HG03045 (cell line): ENCODE measurements at regions not wholly inside any gene's neighbourhood (a gene's known extent, or its start where the extent isn't known, plus 50 kb on each side); places are given as distances from the start of the nearest gene placed in this dataset.

Experiments used
- ATAC-seq: cut with Tn5 transposase; IDR thresholded peaks from one replicate; pipeline ENCODE4 v1.9.1; 2021; ENCODE audit warnings: mild to moderate bottlenecking, moderate library complexity; ENCODE audit not compliant: unreplicated experiment

DNA sequence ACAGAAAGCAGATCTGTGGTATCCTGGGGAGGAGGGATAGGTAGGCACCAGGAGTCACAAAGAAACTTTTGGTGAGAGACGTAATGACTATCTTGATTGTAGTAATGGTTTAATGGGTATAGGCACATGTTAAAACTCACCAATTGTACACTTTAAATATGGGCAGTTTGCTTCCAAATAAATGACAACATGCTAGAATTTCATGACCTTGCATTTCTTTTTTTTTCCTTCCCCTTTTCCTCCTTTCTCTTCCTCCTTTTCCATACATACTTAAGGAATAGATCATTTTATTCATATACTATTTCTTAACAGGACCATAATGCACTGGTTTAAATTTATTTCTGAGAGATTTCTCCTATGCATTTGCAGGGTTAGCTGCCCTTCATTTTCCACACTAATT, 341.8 kb downstream of the TMEM182 start:
- no peak for ATAC-seq

DNA sequence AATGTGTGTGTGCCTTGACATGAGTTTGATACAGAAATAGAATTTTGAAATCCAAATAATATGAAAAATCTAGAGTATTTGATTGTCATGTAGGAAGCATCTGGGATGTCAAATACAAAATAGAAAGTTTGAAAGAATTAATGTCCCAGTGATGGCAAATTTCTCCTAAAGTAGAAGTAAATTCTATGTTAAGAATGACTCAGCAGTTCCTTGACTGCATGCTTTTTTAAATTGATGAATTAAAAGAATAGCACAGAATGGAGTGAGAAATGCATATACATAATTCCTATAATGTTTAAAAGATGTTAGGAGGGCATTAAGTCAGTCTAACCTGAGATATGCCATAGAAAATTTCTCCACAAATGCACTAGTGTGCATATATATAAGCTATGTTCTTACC, 357.5 kb downstream of the TMEM182 start:
- ATAC-seq, result no peak

DNA sequence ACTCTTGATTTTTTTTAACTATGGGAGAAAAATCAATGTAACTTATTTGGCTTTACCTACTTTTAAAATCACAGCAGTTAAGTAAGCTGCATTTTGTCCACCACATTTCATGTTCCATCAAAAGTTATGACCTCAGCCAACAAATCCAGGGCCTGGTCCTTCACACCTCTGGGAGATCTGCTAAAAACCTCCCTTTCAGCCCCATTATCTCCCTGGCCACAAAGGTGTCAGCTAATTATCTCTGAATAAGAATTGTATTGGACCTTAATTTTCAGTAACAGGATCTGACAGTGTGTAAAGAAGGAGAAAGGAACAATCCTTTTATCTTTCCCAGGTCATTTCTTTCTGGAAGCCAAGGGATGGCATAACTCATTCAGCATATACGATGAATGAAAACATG, 359.3 kb downstream of the TMEM182 start:
- no peak for ATAC-seq

DNA sequence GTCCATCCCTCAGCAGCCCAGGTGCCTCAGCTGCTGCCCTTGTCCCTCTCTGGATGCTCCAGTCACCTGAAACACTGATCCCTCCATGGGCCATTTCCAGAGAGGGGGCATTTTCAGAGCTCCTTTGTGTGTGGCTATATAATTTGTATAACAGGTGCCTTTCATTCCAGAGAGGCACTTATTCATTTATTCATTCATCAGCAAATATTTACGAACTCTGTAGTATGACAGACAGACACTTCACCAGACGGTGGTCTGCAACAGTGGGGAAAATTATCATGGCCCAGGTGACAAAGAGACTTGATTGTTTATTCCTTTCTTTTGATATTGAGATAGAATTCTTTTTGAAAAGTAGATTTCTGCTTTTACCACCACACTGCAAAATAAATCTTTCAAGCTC, 361.7 kb downstream of the TMEM182 start:
- no peak for ATAC-seq

DNA sequence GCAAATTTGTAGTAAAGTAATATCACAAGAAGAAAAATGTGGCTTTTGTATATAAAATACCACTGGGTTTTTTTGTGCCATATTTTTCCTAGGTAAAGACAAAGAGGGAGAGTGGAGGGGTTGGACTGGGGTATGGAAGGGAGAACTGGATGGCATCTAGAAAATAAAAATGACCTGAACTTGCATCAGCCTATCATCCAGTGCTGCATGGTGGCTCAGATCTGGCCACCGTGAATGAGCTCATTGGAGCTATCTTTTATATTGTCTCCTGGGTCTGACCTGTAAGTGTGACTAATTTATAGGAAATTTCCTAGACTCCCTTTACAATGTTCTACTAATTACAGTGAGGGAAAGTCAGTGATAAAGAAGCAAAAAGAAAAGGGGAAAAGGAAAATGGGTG, 369.0 kb downstream of the TMEM182 start:
- ATAC-seq, result no peak

DNA sequence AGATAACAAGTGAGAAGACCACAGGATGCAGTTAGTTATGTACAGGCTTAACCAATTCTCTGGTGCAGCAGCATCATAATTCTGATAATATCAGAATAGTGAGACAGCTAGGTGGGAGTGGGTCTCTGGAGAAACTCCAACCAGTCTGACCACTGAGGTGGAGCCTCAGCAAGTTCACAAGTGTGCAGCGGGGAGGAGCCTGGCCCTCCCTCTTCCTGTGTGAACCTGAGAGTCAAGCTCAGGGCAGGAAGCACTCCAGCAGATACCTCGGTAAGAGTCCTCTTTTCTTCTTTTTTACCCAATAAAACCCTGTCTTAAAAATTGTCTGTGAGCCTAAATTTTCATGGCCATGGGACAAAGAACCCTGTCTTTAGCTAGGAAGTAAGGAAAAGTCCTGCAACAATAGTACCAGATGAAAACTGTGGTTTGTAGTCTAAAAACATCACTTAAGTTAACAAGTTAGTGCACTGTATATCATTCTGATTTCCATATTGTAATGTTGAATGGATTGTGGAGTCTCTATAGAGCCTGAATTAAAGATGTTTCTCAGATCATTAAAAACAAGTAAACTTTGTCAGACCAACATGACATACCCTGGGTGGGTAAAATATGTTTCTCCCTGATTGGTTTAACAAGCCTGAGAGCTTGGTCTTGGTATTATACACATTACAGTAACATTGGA, 370.8 kb downstream of the TMEM182 start:
- ATAC-seq, result peak; percentile 61

DNA sequence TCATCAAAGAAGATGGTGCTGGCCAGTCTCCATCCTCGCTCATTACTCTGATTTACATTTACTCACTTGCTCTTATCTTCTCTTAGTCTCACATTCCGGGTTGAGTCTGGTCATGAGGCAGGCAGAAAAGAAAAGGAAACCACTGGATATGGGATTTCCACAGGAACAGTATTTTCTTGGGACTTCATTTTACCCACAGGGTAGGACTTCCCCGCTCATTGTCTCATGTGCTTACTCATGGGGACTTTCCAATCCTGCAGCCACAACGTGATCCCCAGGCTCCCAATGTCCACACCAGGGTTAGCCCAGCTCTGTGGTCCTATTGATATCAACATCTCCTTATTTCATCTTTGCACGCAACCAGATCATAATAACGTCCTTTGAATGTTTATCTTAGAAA, 373.8 kb downstream of the TMEM182 start:
- ATAC-seq, result no peak

DNA sequence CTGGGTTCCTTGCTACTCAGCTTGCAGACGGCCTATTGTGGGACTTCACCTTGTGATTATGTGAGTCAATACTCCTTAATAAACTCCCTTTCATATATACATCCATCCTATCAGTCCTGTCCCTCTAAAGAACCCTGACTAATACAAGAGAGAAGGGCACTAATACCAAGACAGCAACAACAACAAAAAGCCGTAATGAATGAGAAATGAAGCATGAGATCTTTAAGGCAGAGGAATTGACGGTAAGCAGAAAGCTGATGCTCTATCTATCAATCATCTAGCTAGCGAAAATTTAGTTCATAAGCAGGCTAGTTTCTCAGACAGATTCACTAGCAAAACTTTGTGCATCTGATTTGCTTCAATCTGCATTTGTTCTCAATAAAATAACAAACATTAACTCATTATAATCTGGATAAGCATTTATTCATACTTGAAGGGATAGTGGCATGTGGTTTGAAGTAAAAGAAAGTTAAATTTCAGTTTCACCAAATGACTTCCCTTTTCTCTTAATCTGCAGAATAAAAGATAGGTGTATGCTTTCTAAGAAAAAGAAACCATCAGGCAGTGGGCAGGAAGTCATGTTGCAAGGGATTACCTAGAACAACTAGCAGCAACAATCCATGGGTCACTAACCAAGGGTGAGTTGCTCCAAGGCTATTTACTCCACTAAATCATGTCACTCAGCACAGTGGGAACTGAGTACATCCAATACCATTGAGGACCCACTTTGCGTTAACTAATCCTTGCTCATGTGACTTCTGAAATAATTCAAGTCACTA, 376.5 kb downstream of the TMEM182 start:
- ATAC-seq, result no peak

DNA sequence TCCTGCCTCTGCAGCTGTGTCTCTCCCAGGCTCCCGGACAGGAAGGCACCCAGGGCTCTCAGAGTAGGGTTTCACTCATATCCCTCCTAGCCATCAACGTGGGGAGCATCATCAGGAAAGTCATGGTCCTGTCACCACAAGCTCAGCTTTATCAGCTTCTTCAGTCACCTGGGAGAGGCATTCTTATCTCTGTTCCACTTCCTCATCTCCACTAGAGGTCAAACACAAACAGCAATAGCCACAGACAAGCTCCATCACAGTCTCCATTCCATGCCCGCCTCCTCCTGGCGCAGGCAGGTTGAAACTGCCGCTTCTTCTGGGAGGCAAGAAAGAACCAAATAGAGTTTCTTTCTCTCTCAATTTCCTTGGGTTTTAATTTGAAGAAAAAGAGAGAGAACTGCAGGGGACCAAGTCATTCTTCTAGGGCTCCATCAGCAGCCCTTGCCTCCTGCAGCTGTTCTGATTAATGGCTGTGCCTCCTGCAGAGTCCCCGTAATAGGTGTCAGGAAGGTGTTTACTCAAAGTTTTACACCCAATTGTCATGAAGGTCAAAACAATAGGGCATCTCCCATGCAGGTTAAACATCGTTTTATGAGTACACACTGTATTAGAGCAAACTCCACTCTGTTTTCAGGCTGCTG, 377.9 kb downstream of the TMEM182 start:
- no peak for ATAC-seq

DNA sequence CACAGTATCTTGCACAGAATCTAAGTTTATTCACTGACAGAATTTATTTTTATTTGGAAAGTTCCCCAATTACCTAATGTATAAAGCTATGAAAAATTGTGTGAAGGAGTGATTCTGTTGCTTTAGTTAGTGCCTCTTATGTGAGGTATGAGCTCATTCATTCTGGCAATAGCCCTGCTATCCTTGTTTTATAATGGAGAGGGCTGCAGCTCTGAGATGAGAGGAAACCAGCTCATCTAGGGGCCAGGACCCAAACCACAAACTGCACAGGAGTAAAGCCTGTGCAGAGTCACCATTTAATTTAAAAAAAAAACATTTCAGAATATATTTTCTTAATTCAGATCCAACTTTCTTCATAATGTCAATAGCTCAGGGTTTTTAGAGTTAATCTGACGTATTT, 383.0 kb downstream of the TMEM182 start:
- ATAC-seq, result no peak

DNA sequence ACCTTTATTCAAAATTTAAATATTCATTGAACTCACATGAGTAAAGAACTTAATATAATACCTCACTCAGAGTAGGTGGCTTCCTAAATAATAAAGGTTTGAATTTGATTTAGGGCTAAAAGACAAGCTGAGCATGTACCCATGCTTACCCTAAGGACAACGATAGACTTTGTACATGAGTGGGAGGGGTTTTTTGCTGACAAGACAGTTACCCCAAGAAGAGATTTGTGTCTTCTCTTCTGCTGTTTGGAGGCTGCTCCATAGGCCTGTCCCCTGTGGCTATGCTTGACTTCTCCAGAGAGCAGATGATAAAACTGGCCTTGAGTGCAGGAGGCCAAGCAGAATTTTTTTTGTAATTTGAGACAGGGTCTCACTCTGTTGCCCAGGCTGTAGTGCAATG, 383.9 kb downstream of the TMEM182 start:
- ATAC-seq, result no peak

DNA sequence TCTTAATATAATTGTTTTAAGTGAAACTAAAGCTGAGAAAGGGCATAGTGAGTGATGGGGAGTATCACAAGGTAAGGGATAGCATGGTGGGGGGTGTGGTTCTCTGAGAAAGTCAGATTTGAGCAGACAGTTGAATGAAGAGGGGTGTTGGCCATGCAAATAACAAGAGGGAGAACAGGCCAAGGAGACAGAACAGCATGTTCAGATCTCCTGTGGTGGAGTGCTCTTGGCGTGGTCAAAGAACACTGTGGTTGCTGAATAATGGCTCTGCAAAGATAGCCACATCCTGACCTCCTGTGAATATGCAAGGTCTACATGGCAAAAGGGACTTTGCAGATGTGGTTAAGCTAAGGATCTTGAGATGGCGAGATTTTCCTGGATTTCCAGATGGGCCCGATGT, 389.2 kb downstream of the TMEM182 start:
- no peak for ATAC-seq

DNA sequence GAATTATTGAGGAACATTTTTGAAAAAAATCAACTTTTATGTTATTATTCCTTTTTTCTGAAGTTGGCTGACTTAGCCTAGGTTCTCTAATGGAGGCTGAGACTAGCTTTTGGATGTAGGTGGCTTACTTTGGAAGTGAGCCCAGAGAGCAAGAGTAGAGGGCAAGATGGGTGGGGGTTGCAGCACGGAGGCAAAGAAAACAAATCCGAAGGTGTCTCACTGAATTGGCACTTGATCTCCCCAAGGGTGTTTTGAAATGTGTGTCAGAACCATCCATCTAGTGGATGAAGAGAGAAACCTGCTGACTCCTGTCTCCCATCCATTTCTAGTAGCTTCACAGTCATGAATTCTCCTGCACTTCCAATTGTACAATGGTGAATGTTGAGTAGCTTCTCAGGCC, 390.7 kb downstream of the TMEM182 start:
- no peak for ATAC-seq

DNA sequence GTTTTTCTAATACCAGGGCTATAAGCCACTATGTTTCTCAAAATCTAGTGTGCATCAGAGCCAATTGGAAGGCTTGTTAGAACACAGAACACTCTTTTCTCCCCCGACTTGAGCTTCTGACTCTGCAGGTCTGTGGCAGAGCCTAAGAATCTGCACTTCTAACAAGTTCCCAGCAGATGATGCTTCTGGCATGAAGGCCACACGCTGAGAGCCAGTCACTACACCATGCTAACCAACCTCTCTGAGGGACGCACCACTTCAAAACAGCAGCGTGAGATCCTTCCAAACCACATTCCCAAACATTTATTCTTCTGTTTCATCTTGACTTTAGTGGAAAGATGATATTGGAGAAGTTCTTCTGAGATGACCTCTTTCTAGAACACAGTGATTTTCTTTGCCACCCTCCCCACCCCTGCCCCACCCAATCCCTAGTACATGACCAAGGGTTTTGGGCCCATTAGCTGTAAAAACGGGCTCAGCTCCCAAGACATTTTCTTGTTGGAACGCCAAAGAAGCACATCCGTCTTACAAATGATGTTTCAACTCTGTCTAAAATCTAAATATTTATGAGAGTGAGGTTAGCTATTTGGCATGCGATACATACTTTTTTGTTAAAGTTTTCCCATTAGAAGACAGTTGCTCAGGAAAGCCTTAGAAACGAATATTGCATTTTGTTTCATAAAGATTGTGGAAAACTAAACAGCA, 391.9 kb downstream of the TMEM182 start:
- no peak for ATAC-seq

DNA sequence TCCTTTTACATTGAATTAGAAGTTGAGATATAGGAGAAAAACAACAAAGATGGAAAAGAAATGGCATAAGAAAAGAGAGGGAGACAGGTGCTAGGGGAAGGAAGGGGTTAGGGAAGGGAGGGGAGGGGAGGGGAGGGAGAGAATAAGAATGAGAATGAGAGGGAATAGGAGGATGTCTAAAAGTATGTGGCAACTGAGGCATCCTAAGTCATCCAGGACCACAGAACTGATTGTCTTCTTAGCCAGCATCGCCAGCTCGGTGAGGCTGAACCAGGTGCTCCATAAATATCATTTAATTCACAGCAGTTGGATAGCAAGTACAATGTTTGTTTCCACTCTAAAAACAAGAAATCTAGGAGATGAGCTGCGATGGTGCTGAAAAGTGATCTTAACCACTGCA, 393.5 kb downstream of the TMEM182 start:
- ATAC-seq, result no peak

DNA sequence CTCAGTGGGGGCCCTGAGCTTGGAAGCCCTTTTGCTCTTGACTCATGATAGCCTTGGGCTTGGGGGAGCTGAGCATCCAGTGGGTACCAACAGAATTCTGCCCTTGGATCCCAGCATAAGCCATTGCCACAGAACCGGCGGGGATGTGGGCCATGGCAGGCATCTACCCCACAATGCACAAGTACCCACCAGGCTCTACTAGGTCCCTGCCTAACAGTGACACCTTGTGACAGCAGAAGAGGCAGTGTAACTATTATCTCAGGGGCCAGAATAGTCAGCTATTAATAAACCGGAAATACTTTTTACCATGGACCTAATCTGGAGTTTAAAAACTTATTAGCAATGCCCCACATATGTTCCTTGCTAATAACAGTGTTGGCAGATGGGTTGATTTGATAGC, 397.2 kb downstream of the TMEM182 start:
- no peak for ATAC-seq

DNA sequence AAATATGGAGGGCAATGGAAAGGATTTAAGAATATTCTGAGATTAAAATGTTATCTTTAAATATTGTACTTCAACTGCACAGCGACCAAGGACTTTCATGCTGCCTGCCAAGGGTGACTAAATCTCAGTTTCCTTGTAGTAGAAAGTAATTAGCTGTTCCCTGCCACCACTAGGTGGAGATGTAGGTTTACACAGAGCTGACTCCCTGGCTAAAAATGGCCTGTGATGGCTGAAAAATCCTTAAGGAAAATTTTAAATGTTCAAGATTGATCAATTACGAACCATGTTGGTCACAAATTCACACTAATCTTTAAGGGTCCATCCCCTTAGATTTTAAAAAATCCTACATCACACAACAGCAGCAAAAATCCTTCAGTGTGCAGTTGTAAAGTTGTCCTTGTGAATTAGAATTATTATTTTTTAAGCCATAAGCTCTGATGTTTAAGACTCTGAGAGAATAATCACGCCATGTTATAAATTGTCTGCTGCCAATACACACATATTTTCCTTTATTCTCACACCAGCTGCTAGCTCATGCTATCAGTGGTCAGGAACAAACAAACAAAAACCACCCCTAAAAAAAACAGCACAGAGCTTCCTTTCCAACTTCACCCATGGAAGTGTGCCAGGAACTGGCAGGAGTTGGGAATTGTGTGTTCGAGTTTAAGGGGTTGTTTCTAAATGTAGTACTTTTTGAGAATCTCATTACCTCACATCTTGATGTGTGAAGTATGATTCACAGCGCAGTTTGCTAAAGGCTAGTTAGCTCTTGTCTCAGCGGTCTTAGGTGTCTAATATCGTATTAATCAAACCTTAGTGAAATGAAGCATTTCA, 399.8 kb downstream of the TMEM182 start:
- no peak for ATAC-seq

DNA sequence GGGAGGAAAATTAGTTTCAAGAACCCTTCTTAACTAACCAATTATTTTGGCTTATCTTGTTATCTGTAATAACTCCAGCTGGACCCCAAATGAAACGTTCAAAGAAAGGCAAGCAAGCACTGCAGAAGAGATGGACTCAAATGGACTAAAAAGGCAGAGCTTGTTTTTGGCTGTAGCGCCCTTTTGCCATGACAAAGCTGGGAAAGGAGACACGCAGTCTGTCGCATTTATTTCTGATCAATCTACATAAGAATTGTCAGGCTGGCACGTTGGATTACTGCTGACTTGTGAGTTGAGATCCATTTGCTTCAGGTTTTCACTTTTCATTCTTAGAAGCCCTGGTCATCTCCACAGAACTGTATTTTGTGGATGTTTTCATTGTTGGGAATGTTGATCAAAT, 402.9 kb downstream of the TMEM182 start:
- ATAC-seq, result no peak

DNA sequence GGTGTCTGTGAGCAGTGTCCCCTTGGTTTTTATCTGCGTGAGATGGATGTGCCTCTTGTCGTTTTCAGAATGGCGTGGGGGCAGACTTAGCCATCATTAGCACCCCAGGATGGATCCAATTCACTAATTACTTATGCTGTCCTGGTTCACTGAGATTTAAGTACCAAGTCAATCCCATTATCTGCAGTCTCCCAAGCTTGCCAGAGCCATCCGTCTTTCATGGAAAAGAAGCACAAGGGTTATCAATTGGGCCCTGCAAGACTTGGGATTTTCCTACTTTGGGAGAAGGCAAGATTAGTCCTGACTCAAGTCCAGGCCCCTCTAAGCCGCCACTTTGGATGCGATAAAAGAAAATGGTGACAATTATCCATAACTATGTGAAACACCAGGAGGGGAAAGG, 404.0 kb downstream of the TMEM182 start:
- no peak for ATAC-seq

DNA sequence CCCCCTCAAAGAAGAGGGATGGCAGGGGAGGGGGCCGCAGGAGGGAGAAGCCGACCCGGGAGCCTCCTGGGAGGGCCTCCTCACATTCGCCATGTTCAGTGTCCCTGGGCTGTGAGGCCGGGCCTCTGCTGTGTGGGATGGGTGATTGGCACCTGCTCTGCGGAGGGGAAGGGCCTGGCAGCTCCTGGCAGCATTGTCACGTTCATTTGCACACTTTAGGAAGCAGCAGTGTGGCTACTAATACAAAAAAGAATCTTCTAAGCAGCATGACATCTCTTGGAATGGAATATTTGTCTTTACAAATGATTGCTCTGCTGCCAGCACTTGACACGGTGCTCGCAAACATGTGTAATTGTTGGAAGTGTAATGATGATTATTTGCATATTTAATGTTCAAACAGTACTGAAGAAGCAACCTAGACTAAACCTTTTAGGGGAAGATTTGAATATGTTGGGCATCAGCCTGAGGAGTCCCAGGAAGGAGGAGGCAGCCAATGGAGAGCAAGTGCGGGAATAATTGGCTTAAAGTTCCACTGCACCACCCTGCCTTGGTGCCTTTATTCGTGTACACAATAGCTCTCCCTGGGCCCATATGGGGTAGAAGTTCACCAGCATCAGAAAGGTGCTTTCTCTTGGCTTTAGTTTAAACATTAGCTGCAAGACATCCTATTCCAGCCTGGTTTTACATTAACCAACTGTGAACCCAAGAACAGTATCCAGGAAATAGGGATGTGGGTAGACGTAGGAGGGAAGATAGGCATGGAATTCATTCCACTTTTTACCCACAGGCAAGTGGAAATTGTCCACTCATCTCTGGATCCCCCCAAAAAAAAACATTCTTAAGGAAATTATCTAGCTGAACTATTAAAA, 404.9 kb downstream of the TMEM182 start:
- ATAC-seq, result no peak
